A673 (cell line): ENCODE measurements at regions not wholly inside any gene's neighbourhood (a gene's known extent, or its start where the extent isn't known, plus 50 kb on each side); places are given as distances from the start of the nearest gene placed in this dataset.

Source experiments
- BruUV-seq: library from RNA; stranded (reverse); fragments of 400-500 nt; replicated peaks from 2 replicates; lab custom pipeline; 2021; lab: Mats Ljungman, UMichigan
- CTCF ChIA-PET: fragments of 300-600 bp; sonication (Branson Sonifier 250); formaldehyde crosslinking; loops from one replicate; lab custom pipeline; 2022; ENCODE audit warnings: antibody characterized with exemption; lab: Charles Lee
- POLR2A ChIA-PET: fragments of 300-600 bp; sonication (Branson Sonifier 250); formaldehyde crosslinking; loops from one replicate; lab custom pipeline; 2022; ENCODE audit warnings: antibody characterized with exemption; ENCODE audit not compliant: low non-redundant PET; lab: Charles Lee
- DNase-seq: peaks from one replicate; pipeline ENCODE4 v3.0.0-alpha.2; 2015; ENCODE audit warnings: low spot score
- H3K27ac ChIP-seq: fragments of 200-600 bp; sonication (generic); 2 replicates; pipeline ENCODE4 v1.5.1; 2016; ENCODE audit warnings: mixed run types, low read depth, mild to moderate bottlenecking, mixed read lengths, antibody characterized with exemption, low read length; ENCODE audit not compliant: poor library complexity, severe bottlenecking
- H3K27me3 ChIP-seq: fragments of 200-600 bp; sonication (generic); replicated peaks from 2 replicates; pipeline ENCODE4 v1.6.1; 2017; ENCODE audit warnings: mixed run types, low read depth, mild to moderate bottlenecking, mixed read lengths, antibody characterized with exemption, low read length; ENCODE audit not compliant: insufficient read depth, poor library complexity
- H3K36me3 ChIP-seq: fragments of 200-600 bp; sonication (generic); 2 replicates; pipeline ENCODE4 v1.6.1; 2016; ENCODE audit warnings: mixed run types, mild to moderate bottlenecking, mixed read lengths, antibody characterized with exemption, low read length; ENCODE audit not compliant: insufficient read depth, poor library complexity, severe bottlenecking
- H3K4me1 ChIP-seq: fragments of 200-600 bp; sonication (generic); 2 replicates; pipeline ENCODE4 v1.6.1; 2017; ENCODE audit warnings: mixed run types, mild to moderate bottlenecking, mixed read lengths, antibody characterized with exemption, low read length; ENCODE audit not compliant: insufficient read depth, poor library complexity, severe bottlenecking
- H3K4me3 ChIP-seq: fragments of 200-600 bp; sonication (generic); 2 replicates; pipeline ENCODE4 v1.5.1; 2016; ENCODE audit warnings: low read depth, mixed run types, mild to moderate bottlenecking, mixed read lengths, low read length; ENCODE audit not compliant: poor library complexity, severe bottlenecking
- H3K9me3 ChIP-seq: fragments of 200-600 bp; sonication (generic); 2 replicates; pipeline ENCODE4 v1.6.1; 2016; ENCODE audit warnings: mixed run types, low read depth, mild to moderate bottlenecking, mixed read lengths, antibody characterized with exemption, low read length; ENCODE audit not compliant: poor library complexity, severe bottlenecking
- EZH2 ChIP-seq: fragments of 200-600 bp; sonication (generic); IDR thresholded peaks from 2 replicates; pipeline ENCODE4 v1.6.1; 2017; ENCODE audit warnings: borderline replicate concordance, low read depth, mild to moderate bottlenecking, mixed read lengths, antibody characterized with exemption, low read length; ENCODE audit not compliant: poor library complexity, severe bottlenecking
- intact Hi-C: fragments of 100-400 bp; cut with micrococcal nuclease; formaldehyde crosslinking; loops from one replicate; pipeline ENCODE4 v1.10.0; 2022; ENCODE audit not compliant: unreplicated experiment
- TF ChIP-seq, protein P1 (sequence below): fragments of 300-800, 200-600 bp; sonication (generic); conservative IDR thresholded peaks from 2 replicates; pipeline ENCODE4 v1.5.1; 2017; ENCODE audit warnings: low read depth, mild to moderate bottlenecking, antibody characterized with exemption, low read length, moderate library complexity, mixed read lengths

DNA sequence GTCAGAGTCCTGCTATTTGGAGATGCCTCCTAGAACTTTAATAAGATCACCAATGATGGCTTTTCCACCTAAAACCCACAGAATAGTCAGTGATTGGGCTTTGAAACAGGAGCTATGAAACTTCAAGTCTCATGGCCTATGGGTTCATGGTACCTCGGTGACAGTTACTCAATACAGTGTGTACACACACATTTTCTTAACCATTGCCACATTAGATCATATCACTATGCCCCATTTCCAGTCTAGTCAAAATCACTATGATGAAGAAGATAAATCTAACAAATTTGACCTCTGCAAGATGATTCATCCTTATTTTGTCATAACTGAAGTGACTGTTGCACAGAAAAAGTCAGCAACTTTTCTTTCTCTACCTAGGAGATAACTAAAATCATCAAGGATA, 86.8 kb upstream of the OR13F1 start:
- Histone ChIP-seq H3K27ac (no peak overlapping the region), H3K27me3 (no peaks in the 10 kb centered on the region), H3K4me3 (no peak overlapping the region), H3K4me1 (no peaks in the 10 kb centered on the region), H3K36me3 (no peaks in the 10 kb centered on the region), H3K9me3 (peaks cover 31% of the 10 kb centered on the region)
- no peak for DNase-seq
- BruUV-seq: no TSS peak
- TF ChIP-seq, protein P1, sequence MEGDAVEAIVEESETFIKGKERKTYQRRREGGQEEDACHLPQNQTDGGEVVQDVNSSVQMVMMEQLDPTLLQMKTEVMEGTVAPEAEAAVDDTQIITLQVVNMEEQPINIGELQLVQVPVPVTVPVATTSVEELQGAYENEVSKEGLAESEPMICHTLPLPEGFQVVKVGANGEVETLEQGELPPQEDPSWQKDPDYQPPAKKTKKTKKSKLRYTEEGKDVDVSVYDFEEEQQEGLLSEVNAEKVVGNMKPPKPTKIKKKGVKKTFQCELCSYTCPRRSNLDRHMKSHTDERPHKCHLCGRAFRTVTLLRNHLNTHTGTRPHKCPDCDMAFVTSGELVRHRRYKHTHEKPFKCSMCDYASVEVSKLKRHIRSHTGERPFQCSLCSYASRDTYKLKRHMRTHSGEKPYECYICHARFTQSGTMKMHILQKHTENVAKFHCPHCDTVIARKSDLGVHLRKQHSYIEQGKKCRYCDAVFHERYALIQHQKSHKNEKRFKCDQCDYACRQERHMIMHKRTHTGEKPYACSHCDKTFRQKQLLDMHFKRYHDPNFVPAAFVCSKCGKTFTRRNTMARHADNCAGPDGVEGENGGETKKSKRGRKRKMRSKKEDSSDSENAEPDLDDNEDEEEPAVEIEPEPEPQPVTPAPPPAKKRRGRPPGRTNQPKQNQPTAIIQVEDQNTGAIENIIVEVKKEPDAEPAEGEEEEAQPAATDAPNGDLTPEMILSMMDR: no peak
- TF ChIP-seq EZH2: no peak
- ChIA-PET CTCF (no interaction called here), POLR2A (no interaction called here)
- intact Hi-C loops: no loop called here

DNA sequence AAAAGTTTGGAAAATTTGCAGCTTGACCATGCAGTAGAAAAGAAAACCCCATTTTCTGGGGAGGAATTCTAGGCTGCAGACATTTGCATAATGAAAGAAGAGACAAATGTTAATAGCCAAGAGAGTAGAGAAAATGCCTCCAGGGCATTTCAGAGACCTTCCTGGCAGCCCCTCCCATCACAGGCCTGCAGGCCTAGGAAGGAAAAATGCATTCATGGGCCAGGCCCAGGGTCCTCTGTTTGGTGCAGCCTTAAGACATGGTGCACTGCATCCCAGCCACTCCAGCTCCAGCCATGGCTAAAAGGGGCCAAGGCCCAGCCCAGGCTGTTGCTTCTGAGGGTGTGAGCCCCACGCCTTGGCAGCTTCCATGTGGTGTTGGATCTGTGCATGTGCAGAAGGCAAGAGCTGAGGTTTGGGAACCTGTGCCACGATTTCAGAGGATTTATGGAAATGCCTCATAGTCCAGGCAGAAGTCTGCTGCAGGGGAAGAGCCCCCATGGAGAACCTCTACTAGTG, 75.0 kb upstream of the OR13F1 start:
- H3K27ac ChIP-seq: no peak overlapping the region
- TF ChIP-seq, protein P1: no peak
- no peaks in the 10 kb centered on the region for H3K36me3 ChIP-seq
- ChIA-PET CTCF (no interaction called here), POLR2A (no interaction called here)
- no peaks in the 10 kb centered on the region for H3K4me1 ChIP-seq
- intact Hi-C loops: no loop called here
- no TSS peak for BruUV-seq
- peaks cover 7% of the 10 kb centered on the region for H3K9me3 ChIP-seq
- H3K4me3 ChIP-seq: no peak overlapping the region
- no peaks in the 10 kb centered on the region for H3K27me3 ChIP-seq
- no peak for DNase-seq

DNA sequence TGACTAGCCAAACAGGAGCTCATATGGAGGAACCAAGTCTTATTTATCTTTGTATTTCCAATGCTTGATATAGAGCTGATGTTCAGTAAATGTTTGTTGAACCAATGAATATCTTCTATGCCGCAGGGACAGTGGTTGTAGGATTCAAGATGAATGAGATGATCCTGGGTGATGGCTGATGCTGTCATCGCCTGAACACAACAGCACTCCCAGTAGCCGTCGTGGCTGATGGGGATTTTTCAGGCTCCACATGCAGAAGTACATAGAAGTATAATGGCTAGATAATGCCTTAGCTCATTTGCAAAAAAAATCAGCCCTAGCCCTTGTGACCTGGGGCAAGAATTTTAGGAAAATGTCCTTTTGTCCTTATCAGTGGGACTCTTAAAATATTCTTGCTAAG, 69.0 kb upstream of the OR13F1 start:
- no peak for DNase-seq
- Histone ChIP-seq H3K36me3 (no peaks in the 10 kb centered on the region), H3K4me3 (no peak overlapping the region), H3K27ac (no peak overlapping the region), H3K9me3 (no peaks in the 10 kb centered on the region), H3K4me1 (no peaks in the 10 kb centered on the region), H3K27me3 (no peaks in the 10 kb centered on the region)
- ChIA-PET POLR2A (no interaction called here), CTCF (no interaction called here)
- no TSS peak for BruUV-seq
- no peak for TF ChIP-seq EZH2
- TF ChIP-seq, protein P1: no peak
- intact Hi-C loops: no loop called here
